HCEC 1CT (cell line): ENCODE measurements at regions not wholly inside any gene's neighbourhood (a gene's known extent, or its start where the extent isn't known, plus 50 kb on each side); places are given as distances from the start of the nearest gene placed in this dataset.
A peak's percentile ranks its signal among the peaks of the same experiment; 100 is the strongest.
"Not testable (repeated sequence)": the region's sequence is repeated elsewhere in the genome, so short reads cannot be mapped to it uniquely, and the experiment has no call there.

Experiments used
- DNase-seq: peaks from one replicate; pipeline ENCODE4 v3.0.0-alpha.2; 2017

DNA sequence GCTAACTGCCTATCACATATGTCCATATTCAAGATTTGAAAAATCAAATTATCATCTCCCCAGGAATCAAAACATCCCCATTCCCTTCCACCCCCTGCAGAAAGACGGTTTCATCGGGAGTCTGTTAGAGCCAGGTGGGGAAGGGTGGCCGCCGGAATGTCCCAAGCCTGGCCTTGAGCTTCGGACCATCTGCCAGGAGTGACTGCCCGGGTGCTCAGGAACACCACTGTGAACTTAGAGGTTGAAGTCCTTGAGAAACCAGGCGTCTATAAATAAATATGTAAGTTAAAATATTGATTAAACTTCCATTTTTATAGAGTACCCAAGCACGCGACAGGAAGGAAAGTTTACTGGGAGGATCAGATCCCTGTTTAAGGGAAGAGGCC is 250.8 kb downstream of the DLL1 start:
- no peak for DNase-seq

DNA sequence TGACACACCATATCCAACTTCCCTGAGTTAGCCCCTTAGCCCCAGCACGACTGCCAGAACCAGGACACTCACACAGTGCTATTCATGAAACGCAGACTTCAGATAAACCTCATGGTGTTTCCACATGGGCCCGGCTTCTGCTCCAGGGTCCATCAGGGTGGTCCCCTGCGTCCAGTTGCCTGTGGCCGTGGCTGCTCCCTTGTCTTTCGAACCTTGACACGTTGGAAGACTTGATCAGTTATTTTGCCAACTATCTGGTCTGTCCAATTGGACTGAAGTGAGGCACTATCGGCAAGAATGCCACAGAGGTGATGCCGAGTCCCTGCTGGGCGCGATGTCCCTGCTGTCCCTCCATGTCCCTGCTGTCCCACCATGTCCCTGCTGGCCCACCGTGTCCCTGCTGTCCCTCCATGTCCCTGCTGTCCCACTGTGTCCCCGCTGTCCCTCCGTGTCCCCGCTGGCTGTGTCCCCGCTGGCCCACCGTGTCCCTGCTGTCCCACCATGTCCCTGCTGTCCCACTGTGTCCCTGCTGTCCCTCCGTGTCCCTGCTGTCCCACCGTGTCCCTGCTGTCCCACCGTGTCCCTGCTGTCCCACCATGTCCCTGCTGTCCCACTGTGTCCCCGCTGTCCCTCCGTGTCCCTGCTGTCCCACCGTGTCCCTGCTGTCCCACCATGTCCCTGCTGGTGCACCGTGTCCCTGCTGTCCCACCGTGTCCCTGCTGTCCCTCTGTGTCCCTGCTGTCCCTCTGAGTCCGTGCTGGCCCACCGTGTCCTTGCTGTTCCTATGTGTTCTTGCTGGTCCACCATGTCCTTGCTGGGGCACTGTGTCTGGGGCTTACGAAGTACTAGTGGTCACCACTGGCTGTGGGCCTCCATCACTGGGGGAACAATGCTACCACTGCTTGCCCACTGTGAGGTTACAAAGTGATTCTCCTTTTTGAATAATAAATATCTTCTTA is 251.4 kb downstream of the DLL1 start:
- no peak for DNase-seq

DNA sequence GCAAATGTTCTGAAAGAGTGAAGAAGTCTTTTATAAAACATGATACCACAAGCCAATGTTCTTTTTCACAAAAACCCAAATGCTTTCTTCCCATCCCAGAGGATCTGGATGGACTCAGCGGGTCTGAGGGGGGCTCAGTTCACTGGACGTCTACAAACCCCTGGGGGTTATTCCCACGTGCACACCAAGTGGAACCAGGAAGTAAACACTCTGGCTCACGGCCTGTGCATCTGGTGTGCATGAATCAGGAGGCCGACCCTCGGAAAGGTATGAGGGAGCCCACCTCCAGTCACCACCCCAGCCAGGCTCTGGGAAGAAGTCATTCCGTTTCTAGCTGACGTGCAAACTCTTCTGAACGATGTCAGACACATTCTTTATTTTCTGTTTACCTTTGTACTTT is 252.2 kb downstream of the DLL1 start:
- no peak for DNase-seq

DNA sequence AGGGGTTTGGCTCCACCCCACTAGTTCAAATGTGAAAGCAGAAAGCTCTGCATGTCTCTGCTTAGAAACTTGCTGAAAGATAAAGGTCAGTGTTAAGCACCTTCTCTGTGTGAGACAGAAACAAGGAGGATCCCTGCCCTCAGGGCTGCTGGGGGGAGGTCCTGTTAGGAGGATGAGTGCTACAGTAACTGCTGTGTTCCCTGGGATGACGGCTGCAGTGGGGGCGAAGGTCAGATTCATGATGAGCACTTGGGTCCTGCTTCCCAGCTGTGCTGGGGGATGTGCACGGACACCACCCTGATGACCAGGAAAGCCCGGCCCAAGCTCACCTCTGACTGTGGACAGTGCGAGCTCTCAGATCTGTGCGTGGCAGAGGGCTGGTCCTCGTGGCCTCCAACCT is 252.6 kb downstream of the DLL1 start:
- DNase-seq: no peak

DNA sequence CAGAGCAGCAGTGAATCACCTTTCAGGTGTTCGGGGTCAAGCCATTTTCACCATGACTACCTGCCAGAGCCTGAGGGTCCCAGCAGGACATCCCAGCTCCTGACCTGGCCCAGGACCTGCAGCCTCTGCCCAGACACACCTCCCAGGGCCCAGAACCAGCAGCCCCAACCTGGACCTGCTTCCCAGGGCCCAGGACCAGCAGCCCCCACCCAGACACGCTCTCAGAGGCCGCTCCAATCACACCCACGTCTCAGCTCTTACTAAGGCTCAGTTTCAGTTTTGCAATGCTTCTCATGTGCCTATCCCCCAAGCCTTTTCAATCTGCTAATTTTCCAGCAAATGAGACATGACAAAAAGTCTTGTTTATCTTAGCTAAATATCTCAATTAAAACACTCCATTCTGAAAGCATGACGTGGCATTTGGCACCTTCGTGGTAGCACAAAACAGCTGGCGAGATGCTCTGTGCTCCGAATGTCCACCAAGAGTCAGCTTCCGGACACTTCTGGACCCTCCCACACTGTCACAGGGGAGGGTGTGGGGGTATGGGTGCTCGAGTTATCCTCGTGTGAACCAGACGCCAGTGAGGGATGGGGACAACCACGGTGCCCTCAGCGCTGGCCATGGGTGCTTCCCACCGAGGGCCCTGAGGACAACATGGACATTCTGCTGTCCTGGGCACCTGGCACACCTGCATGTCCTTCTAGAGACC is 253.2 kb downstream of the DLL1 start:
- no peak for DNase-seq

DNA sequence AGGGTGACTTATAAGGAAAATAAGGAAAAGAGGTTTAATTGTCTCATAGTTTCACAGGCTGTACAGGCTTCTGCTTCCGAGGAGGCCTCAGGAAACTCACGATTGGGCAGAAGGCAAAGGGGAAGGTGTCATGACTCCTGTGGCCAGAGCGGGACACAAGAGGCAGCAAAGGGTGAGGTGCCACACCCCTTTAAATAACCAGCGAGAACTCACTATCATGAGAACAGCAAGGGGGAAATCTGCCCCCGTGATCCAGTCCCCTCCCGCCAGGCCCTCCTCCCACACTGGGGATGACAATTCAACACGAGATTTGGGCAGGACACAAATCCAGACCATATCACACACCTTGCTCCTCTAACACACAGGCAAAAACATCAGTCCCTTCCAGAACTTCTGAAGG is 254.0 kb downstream of the DLL1 start:
- DNase-seq: no peak

DNA sequence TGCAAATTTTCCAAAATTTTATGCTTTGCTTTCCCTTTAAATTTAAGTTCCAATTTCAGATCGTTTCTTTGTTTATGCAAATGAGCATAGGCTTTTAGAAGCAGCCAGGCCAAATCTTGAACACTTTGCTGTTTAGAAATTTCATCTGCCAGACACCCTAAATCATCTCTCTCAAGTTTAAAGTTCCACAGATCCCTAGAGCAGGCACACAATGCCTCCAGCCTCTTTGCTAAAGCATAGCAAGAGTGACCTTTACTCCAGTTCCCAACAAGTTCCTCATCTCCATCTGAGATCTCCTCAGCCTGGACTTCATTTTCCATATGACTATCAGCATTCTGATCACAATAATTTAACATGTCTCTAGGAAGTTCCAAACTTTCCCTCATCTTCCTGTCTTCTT is 254.5 kb downstream of the DLL1 start:
- DNase-seq: not testable (repeated sequence)

DNA sequence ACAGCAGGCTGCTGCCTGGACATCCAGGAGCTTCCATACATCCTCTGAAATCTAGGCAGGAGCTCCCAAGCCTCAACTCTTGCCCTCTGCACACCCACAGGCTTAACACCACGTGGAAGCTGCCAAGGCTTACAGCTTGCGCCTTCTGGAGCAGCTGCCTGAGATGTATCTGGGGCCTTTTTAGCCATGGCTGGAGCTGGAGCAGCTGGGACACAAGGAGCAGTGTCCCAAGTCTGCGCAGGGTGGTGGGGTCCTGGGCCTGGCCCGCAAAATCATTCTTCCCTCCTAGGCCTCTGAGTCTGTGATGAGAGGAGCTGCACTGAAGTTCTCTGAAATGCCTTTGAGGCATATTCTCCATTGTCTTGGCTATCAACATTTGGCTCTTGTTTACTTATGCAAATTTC is 255.0 kb downstream of the DLL1 start:
- DNase-seq: no peak

DNA sequence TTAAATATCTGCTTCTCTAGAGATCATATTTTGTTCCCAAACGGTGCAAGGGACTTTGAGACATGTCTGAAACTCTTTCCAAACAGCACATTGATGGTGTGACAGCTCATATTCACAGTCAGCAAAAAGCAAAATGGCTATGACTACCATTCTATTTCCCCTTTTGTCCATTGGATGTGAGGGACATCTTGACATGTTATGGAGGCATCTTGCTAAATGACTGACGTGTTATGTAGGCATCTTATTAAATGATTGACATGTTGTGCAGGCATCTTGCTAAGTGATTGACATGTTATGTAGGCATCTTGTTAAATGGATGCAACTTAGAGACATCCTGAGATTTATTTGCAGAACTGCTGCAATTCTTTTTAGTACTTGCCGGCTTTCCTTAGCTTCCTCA is 255.8 kb downstream of the DLL1 start:
- DNase-seq: no peak

DNA sequence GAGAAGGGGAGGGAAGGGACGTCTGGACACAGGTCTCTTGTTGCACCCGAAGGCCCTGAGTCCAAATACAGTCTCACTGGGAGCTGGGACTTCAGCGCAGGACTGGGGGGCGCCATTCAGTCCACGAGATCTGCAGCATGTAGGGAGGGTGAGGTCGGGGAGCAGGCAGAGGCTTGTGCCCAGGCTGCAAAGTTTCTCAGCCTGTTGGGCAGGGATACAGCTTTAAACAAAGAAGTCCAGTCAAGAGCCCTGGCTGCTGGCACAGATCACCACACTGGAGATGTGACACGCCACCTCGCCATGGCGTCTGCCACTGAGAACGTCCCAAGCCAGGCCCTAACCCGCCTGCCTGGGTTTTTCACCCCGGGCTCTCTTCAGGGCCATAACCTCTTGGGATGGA is 256.6 kb downstream of the DLL1 start:
- DNase-seq: no peak

DNA sequence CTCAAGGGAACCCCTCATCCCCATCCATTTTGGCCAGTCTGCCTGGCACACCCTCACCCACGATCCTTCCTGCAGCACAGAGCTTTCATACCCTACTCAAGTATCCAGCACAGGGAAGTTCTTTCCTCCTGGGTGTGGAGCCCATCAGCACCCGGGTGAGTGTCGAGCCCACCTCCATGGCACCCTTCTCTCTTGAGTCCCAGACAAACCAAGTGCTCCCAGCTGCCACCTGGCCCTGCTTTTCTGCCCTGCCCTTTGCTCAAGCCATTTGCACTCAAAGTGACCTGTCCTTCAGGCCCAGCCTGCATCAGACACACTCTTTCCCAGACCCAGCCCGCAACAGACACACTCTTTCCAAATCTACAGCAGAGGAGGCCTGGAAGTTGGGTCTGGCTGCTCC is 257.2 kb downstream of the DLL1 start:
- DNase-seq: no peak

DNA sequence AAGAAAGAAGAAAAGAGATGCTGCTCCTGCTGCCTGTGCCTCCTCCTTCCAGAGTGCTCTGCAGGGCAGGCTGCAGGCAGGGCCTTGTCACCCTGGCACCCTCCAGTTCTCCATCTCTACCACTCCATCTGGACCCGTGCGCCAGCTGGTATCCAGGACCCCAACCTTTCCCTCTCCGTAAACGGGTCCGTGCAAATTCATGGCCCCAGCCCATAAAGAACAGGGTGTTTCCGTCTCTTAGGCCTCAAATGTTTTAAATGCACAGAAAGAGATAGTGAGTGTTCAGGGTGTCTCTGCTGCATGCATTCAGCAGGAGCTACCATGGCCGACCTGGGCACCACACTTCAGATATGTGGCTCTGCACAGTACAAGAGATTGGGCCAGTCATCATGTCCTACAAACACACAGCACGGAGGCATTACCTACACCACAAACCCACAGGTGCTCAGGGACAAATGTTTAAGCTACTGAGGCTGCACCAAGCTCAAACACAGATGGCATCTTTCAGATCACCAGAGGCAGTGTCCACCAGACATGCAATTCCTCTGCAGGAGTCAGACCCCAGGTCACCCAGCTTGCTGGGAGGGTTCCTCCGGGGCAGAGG is 258.1 kb downstream of the DLL1 start:
- DNase-seq: no peak

DNA sequence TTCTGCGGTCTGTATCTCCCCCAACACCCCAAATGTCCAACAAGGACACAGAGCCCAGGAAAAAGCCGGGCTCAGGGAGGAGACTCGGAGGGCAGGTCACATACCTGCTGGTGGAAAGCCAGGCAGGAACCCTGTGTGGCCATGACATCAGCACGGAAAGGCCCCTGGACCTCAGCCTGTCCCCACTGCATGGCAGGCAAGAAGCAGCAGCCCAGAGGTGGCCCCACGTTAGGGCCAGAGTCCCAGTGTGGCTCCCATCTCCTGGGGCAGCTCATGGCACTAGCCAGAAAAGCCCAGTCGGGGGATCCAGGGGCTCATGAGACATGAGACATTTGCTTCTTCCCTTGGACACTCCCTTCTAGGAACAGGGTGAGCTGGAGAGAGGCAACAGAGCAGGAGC is 258.7 kb downstream of the DLL1 start:
- DNase-seq: no peak

DNA sequence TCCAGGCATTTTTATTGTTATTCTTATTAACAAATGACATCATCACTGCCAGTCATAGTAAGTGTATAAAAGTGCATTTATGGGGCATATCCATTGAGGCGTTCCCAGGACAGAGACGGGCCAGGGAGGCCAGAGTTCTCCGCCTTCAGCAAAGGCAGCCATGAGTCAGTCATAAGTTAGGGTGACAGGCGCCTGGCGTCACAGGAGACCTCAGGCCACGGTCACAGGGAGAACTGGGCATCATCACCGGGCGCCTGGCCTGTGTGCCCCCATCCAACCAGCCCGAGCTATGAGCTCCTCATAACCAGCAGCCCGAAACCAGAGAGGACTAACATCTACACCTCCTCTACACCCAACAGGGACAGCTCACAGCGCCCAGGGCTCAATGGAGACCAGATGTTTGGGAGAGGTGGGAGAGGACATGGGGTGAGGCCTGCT is 259.2 kb downstream of the DLL1 start:
- DNase-seq: no peak

DNA sequence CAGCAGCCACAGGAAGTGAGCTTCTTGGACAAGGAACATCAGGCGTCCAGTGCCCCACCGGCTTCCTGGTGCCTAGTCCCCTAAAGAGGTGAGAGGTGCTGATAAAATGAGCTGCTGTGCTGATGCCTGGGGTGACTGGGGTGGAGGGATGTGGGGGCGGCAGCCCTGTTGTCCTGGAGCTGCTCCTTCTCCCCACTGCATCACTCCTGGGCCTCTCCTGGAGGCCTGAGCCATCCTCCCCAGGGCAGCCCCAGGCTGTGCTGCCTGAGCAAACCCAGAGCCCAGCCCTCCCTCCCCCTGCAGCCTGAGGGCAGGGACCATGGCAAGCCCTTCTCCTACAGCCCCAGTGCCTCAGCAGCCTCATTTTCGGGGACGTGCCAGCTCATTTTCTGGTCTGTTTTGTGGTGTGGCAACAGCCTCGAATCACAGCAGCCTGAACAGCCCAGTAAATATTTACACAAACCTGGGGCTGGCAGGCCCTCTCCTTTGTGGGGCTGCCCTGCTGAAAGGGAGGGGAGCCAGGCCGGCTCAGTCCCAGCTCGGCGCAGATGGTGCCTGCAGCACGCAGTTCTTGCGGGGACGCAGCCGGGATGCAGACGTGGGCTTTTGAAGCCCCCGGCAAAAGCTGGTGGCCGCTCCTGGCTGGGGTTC is 259.9 kb downstream of the DLL1 start:
- no peak for DNase-seq

DNA sequence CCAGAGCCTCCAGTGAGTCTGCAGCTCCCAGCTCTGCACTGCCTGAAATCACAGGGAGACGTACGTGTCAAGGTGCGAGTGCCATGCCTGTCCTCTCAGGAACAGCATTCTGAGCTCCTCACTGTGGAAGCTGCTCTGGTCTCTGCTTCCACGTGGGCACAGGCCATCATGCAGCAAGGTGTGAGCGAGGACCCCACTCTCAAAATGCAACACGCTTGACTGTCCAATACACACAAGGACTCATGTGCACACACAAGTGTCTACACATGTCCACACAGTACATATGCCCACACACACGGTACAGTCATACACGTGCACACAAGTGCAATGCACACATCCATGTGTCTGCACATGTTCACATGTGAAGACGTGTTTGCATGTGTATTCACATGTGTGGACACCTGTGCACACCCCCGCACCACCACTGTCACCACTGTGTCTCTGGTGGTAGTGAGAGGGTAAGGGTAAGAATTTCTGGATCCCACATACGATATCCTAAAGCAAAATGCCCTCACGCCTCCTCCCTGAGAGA is 260.5 kb downstream of the DLL1 start:
- DNase-seq: no peak

DNA sequence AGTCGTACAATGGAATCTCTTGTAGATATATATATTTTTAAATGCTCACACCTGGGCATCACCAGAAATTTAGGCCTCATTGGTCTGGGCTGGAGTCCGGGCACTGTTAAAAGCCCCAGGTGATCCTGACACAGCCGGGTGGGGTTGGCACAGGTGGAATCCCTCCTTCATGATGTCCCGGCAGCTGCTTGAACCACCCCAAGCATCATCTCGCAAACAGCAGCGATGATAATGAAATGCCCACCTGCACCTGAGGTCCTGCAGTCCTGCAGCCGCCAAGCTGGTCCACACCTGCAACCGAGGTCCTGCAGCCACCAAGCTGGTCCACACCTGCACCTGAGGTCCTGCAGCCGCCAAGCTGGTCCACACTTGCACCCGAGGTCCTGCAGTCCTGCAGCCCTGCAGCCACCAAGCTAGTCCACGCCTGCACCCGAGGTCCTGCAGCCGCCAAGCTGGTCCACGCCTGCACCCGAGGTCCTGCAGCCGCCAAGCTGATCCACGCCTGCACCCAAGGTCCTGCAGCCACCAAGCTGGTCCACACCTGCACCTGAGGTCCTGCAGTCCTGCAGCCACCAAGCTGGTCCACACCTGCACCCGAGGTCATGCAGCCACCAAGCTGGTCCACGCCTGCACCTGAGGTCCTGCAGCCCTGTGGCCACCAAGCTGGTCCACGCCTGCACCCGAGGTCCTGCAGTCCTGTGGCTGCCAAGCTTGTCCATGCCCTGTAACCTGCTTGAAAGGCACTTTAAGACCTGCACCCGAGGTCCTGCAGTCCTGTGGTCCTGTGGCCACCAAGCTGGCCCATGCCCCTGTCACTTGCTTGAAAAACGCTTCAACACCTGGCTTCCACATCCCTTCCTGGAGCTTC is 261.2 kb downstream of the DLL1 start:
- no peak for DNase-seq

DNA sequence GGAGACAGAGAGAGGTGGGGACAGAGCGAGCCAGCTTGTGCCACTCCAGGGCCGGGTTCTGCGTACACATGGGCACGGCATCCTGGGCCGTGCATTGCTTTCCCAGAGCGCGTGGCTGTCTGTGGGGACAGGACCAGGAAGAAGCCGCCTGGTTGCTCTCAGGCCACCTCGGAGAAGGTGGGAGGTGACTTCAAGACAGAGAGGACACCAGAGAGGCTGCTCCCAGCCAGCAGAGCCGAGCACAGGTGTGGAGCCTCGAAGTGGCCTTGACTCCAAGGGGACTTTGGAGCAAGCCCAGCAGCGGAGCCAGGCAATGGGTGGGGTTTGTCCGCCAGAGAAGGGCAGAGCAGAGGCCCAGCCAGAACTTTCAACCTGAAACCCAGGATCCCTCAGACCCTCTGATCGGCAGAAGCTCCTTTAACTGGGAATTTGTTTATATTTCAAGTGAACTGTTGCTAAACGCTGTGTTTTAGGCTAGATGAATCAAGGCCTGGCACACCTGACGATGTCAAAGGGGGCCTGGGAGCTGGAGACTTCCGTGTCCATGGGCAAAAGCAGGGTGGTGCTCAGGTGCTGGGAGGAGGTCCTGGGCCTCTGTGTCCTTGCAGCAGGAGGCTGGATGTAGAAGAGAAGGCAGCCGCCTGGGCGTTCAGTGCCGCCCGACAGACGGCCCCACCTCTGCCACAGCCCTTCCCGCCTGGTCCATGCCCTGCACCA is 262.1 kb downstream of the DLL1 start:
- DNase-seq: no peak

DNA sequence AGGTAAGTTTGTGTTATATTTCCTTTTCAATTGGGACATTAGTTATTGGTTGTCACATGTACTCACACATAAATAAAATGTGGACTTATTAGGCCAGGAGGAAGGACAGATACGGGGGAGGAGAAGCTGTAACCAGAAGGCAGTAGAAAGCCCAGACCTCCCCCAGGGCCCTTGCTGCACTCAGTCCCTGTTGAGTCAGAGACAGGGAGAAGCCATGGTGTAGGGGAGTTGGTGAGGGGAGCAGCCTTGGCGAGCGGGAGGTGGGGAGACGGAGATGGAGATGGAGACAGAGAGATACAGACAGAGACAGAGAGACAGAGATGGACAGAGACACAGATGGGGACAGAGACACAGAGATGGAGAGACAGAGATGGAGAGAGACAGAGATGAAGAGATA is 263.2 kb downstream of the DLL1 start:
- DNase-seq: no peak

DNA sequence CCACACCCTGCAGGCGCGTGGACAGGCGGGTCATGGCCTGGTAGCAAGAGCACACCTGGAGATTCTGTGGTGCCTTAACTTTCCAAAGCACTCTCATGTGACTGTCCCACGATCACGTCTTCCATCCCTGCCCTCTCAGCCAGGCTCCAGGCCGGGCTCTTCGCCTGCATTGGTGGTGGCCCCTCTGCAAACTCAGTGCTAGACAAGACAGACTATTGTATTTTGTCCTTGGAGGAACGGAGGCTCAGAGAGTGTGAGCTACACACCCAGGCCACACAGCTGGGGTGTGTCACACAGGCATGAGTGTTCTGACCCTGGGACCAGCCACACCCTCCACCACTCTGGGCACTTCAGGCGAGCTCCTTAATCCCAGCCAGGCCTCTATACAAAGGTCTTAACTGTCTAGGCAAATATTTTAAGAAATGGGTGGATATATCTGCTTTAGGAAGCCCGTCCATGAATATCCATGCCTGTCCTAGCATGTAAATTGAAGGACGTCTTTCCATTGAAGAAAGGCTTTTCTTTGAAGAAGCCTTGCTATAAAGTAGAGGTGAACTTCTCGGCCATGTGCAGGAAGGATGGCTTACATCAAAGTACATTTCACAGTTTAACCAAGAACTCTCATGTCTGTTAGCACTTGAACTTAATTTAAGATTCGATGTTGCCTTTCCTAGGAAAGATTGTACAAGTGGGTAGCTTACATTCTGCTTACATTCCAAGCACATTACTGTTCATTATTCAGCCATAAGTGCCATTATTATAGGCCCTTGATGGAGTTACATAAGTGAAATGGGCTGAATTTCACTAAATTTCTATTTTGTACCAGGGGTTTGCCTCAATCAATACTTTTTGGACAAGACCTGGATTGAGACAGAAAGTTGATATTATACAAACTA is 263.9 kb downstream of the DLL1 start:
- peak; percentile 9 for DNase-seq
